GM23338 (cell line): ENCODE measurements at regions not wholly inside any gene's neighbourhood (a gene's known extent, or its start where the extent isn't known, plus 50 kb on each side); places are given as distances from the start of the nearest gene placed in this dataset.

Source experiments
- ATAC-seq: fragments of 200-7000 bp; cut with Tn5 transposase; 3 replicates; pipeline ENCODE4 v1.9.1; 2020
- DNase-seq: peaks from one replicate; pipeline ENCODE4 v3.0.0-alpha.2; 2015; ENCODE audit warnings: low spot score
- H2AFZ ChIP-seq: fragments of 200-600 bp; sonication (generic); 2 replicates; pipeline ENCODE4 v1.8.0; 2016; ENCODE audit warnings: antibody characterized with exemption, mild to moderate bottlenecking, moderate library complexity
- H3F3A ChIP-seq: fragments of 200-600 bp; sonication (generic); replicated peaks from 2 replicates; pipeline ENCODE4 v1.8.0; 2017; ENCODE audit warnings: antibody characterized with exemption, mixed run types, low read depth
- H3K27ac ChIP-seq: fragments of 200-600 bp; sonication (generic); 2 replicates; pipeline ENCODE4 v1.6.1; 2016; ENCODE audit warnings: low read depth
- H3K27me3 ChIP-seq: fragments of 200-600 bp; sonication (generic); 2 replicates; pipeline ENCODE4 v1.8.0; 2016; ENCODE audit warnings: mild to moderate bottlenecking, mixed run types, moderate library complexity; ENCODE audit not compliant: insufficient read depth
- H3K36me3 ChIP-seq: fragments of 200-600 bp; sonication (generic); 2 replicates; pipeline ENCODE4 v1.8.0; 2016; ENCODE audit warnings: mild to moderate bottlenecking; ENCODE audit not compliant: insufficient read depth
- H3K4me1 ChIP-seq: fragments of 200-600 bp; sonication (generic); 2 replicates; pipeline ENCODE4 v1.8.0; 2016; ENCODE audit warnings: mild to moderate bottlenecking, moderate library complexity; ENCODE audit not compliant: insufficient read depth
- H3K4me2 ChIP-seq: fragments of 200-600 bp; sonication (generic); 2 replicates; pipeline ENCODE4 v1.7.1; 2017; ENCODE audit warnings: mixed run types
- H3K4me3 ChIP-seq: fragments of 200-600 bp; sonication (generic); 2 replicates; pipeline ENCODE4 v1.6.1; 2016; ENCODE audit warnings: mixed run types
- H3K79me2 ChIP-seq: fragments of 200-600 bp; sonication (generic); replicated peaks from 2 replicates; pipeline ENCODE4 v1.8.0; 2017; ENCODE audit warnings: mild to moderate bottlenecking; ENCODE audit not compliant: insufficient read depth
- H3K9me2 ChIP-seq: fragments of 200-600 bp; sonication (generic); 2 replicates; pipeline ENCODE4 v1.8.0; 2017; ENCODE audit not compliant: insufficient read depth
- H4K20me1 ChIP-seq: fragments of 200-600 bp; sonication (generic); replicated peaks from 2 replicates; pipeline ENCODE4 v1.8.0; 2017; ENCODE audit warnings: mild to moderate bottlenecking; ENCODE audit not compliant: insufficient read depth
- H3K27ac Mint-ChIP-seq: 2 replicates; pipeline ENCODE4 v1.8.0; 2020; ENCODE audit warnings: inconsistent platforms, mild to moderate bottlenecking, moderate library complexity, mixed read lengths
- H3K27me3 Mint-ChIP-seq: 3 replicates; pipeline ENCODE4 v1.8.0; 2022; ENCODE audit warnings: low read depth, mild to moderate bottlenecking, moderate library complexity, mixed read lengths, inconsistent platforms; ENCODE audit not compliant: insufficient read depth, poor library complexity
- H3K36me3 Mint-ChIP-seq: 3 replicates; pipeline ENCODE4 v1.8.0; 2021; ENCODE audit warnings: low read depth, mild to moderate bottlenecking, inconsistent platforms, moderate library complexity, mixed read lengths
- H3K4me1 Mint-ChIP-seq: 3 replicates; pipeline ENCODE4 v1.8.0; 2020; ENCODE audit warnings: mild to moderate bottlenecking, inconsistent platforms, mixed read lengths
- H3K4me3 Mint-ChIP-seq: 3 replicates; pipeline ENCODE4 v1.8.0; 2021; ENCODE audit warnings: moderate library complexity, mild to moderate bottlenecking, inconsistent platforms, mixed read lengths
- H3K9me3 Mint-ChIP-seq: 3 replicates; pipeline ENCODE4 v1.8.0; 2020; ENCODE audit warnings: moderate library complexity, mild to moderate bottlenecking, inconsistent platforms, mixed read lengths
- CREB1 ChIP-seq: fragments of 250-450 bp; sonication (Bioruptor Pico); IDR thresholded peaks from 2 replicates; pipeline ENCODE4 v1.5.0; 2020; ENCODE audit warnings: low read depth, mild to moderate bottlenecking, moderate library complexity
- CTCF ChIP-seq, 2 experiments: fragments of 200-600 bp in 1 of 2; sonication (generic) in 1 of 2; conservative IDR thresholded peaks; 2 replicates each; pipeline versions ENCODE4 v1.5.1 to v1.6.1; 2016 to 2017; ENCODE audit warnings: antibody characterized with exemption in 2 of 2, low read depth in 2 of 2, mild to moderate bottlenecking in 2 of 2, moderate library complexity in 1 of 2
- ETS1 ChIP-seq: IDR thresholded peaks from 2 replicates; pipeline ENCODE4 v1.6.1; 2016; ENCODE audit warnings: antibody characterized with exemption
- EZH2 ChIP-seq: fragments of 200-600 bp; sonication (generic); IDR thresholded peaks from one replicate; pipeline ENCODE4 v1.8.0; 2017; ENCODE audit warnings: antibody characterized with exemption, mild to moderate bottlenecking, low read depth; ENCODE audit not compliant: unreplicated experiment
- EZH2phosphoT487 ChIP-seq: fragments of 200-600 bp; sonication (generic); IDR thresholded peaks from one replicate; pipeline ENCODE4 v1.8.1; 2018; ENCODE audit warnings: antibody characterized with exemption; ENCODE audit not compliant: unreplicated experiment
- JUNB ChIP-seq: IDR thresholded peaks from one replicate; pipeline ENCODE4 v1.6.1; 2016; ENCODE audit warnings: antibody characterized with exemption; ENCODE audit not compliant: unreplicated experiment
- POLR2AphosphoS5 ChIP-seq: IDR thresholded peaks from 2 replicates; pipeline ENCODE4 v1.6.1; 2016; ENCODE audit warnings: antibody characterized with exemption, low read depth
- REST ChIP-seq: IDR thresholded peaks from one replicate; pipeline ENCODE4 v1.6.1; 2018; ENCODE audit warnings: antibody characterized with exemption; ENCODE audit not compliant: unreplicated experiment
- STAT1 ChIP-seq: IDR thresholded peaks from one replicate; pipeline ENCODE4 v1.6.1; 2016; ENCODE audit warnings: antibody characterized with exemption; ENCODE audit not compliant: unreplicated experiment
- ZNF114 ChIP-seq: fragments of 250-450 bp; sonication (Bioruptor Pico); IDR thresholded peaks from 2 replicates; pipeline ENCODE4 v1.5.0; 2020; ENCODE audit warnings: mild to moderate bottlenecking, moderate library complexity
- ZNF331 ChIP-seq: fragments of 250-450 bp; sonication (Bioruptor Pico); IDR thresholded peaks from 2 replicates; pipeline ENCODE4 v1.5.0; 2020; ENCODE audit warnings: low read depth, mild to moderate bottlenecking, moderate library complexity
- ZNF462 ChIP-seq: fragments of 250-450 bp; sonication (Bioruptor Pico); IDR thresholded peaks from 2 replicates; pipeline ENCODE4 v1.5.0; 2020; ENCODE audit warnings: mild to moderate bottlenecking, moderate library complexity

GRCh38 chr18:70621710-70622109 is 332.9 kb downstream of the SOCS6 start:
- peaks cover 4% of the 10 kb centered on the region; the same call in 1 of the 2 replicates for H3K36me3 ChIP-seq
- ATAC-seq (no peak), DNase-seq (no peak)
- H3F3A ChIP-seq = no peaks in the 10 kb centered on the region
- no peaks in the 10 kb centered on the region for H3K27me3 ChIP-seq
- H3K9me2 ChIP-seq = no peaks in the 10 kb centered on the region
- no peak overlapping the region for H3K4me2 ChIP-seq
- TF ChIP-seq STAT1 (no peak), POLR2AphosphoS5 (no peak), ETS1 (no peak), JUNB (no peak), REST (no peak), EZH2phosphoT487 (no peak), ZNF331 (CRISPR knock-in tag) (no peak), CTCF (conservative IDR thresholded peaks at IDR 0.05; ENCODE audit: low read depth in 2 of 2) (no peak), ZNF462 (CRISPR knock-in tag) (no peak), EZH2 (no peak), ZNF114 (CRISPR knock-in tag) (no peak), CREB1 (CRISPR knock-in tag) (no peak)
- Mint-ChIP-seq H3K9me3 (peaks cover 95% of the 10 kb centered on the region), H3K36me3 (peaks cover 51% of the 10 kb centered on the region), H3K4me1 (no peaks in the 10 kb centered on the region), H3K27me3 (peaks cover 4% of the 10 kb centered on the region), H3K4me3 (no peak overlapping the region), H3K27ac (no peak overlapping the region)
- no peak overlapping the region for H3K4me3 ChIP-seq
- H3K4me1 ChIP-seq = no peaks in the 10 kb centered on the region
- H4K20me1 ChIP-seq = no peaks in the 10 kb centered on the region
- no peak overlapping the region for H3K27ac ChIP-seq
- no peaks in the 10 kb centered on the region for H3K79me2 ChIP-seq
- H2AFZ ChIP-seq = no peak overlapping the region
